Gastroesophageal sphincter (tissue), 4 donors: ENCODE measurements at regions not wholly inside any gene's neighbourhood (a gene's known extent, or its start where the extent isn't known, plus 50 kb on each side); places are given as distances from the start of the nearest gene placed in this dataset.

Experiments used
- ATAC-seq: fragments of 150-250 bp; one replicate; pipeline ENCODE4 v1.9.1; 2016; ENCODE audit warnings: mild to moderate bottlenecking, moderate library complexity
- H3K27ac ChIP-seq, 4 donors: fragments of 200-600 bp; sonication (generic) in 3 of 4; 1 replicate in 3 of 4; 2 replicates in 1 of 4; pipeline ENCODE4 v1.5.1; 2016 to 2019
- H3K27me3 ChIP-seq: fragments of 200-600 bp; sonication (generic); one replicate; pipeline ENCODE4 v1.5.1; 2019
- H3K36me3 ChIP-seq, 2 donors: fragments of 200-600 bp; sonication (generic); one replicate each; pipeline ENCODE4 v1.5.1; 2019; ENCODE audit warnings: control low read depth in 1 of 2
- H3K4me1 ChIP-seq, 3 donors: fragments of 200-600 bp; sonication (generic); 1 replicate in 2 of 3; 2 replicates in 1 of 3; pipeline ENCODE4 v1.5.1; 2016 to 2019; ENCODE audit warnings: control low read depth in 2 of 3
- H3K4me3 ChIP-seq, 2 donors: fragments of 200-600 bp; sonication (generic); one replicate each; pipeline ENCODE4 v1.5.1; 2019; ENCODE audit warnings: mild to moderate bottlenecking in 1 of 2, moderate library complexity in 1 of 2
- H3K9me3 ChIP-seq, 3 donors: fragments of 200-600 bp; sonication (generic); one replicate each; pipeline ENCODE4 v1.5.1; 2017 to 2019; ENCODE audit warnings: control low read depth in 2 of 3
- EP300 ChIP-seq: sonication (generic); formaldehyde crosslinking; IDR thresholded peaks from one replicate; pipeline ENCODE4 v1.6.1; 2017; ENCODE audit warnings: antibody characterized with exemption, mild to moderate bottlenecking
- POLR2A ChIP-seq, 2 donors: fragments of 450-650 bp; IDR thresholded peaks; one replicate each; pipeline ENCODE4 v1.6.1; 2017; ENCODE audit warnings: antibody characterized with exemption in 2 of 2, mild to moderate bottlenecking in 2 of 2, moderate library complexity in 1 of 2
- POLR2AphosphoS5 ChIP-seq: sonication (generic); formaldehyde crosslinking; IDR thresholded peaks from one replicate; pipeline ENCODE4 v1.6.1; 2017; ENCODE audit warnings: antibody characterized with exemption
- WGBS, 2 donors: methylation state at CpG; one replicate each; pipeline ENCODE4 v1.1.5; 2018; ENCODE audit warnings: low coverage in 1 of 2; 5-methylcytosine and 5-hydroxymethylcytosine counted together
- TF ChIP-seq, protein P1 (sequence below), 4 experiments: fragments of 200-600 bp in 2 of 4; fragments of 450-650 bp in 2 of 4; sonication (generic) in 1 of 4; IDR thresholded peaks; one replicate each; pipeline ENCODE4 v1.5.1; 2017 to 2019; ENCODE audit warnings: antibody characterized with exemption in 4 of 4, mild to moderate bottlenecking in 2 of 4, moderate library complexity in 2 of 4

GRCh38 chr2:216949700-216950413, 90.0 kb upstream of the TNP1 start:
- H3K4me3 ChIP-seq = no peak overlapping the region
- H3K27ac ChIP-seq = no peak overlapping the region
- peaks cover 0 to 11% (median 0%) of the 10 kb centered on the region in 3 donors for H3K9me3 ChIP-seq
- H3K4me1 ChIP-seq = no peaks in the 10 kb centered on the region
- ATAC-seq = no peak
- H3K36me3 ChIP-seq = no peaks in the 10 kb centered on the region
- 69 to 75% methylated on average over 4 to 9 of the region's 12 CpGs for WGBS, 2 donors
- no peaks in the 10 kb centered on the region for H3K27me3 ChIP-seq
- no peak for TF ChIP-seq POLR2A (IDR thresholded peaks at IDR 0.05)
- TF ChIP-seq POLR2AphosphoS5 = no peak
- TF ChIP-seq, protein P1, sequence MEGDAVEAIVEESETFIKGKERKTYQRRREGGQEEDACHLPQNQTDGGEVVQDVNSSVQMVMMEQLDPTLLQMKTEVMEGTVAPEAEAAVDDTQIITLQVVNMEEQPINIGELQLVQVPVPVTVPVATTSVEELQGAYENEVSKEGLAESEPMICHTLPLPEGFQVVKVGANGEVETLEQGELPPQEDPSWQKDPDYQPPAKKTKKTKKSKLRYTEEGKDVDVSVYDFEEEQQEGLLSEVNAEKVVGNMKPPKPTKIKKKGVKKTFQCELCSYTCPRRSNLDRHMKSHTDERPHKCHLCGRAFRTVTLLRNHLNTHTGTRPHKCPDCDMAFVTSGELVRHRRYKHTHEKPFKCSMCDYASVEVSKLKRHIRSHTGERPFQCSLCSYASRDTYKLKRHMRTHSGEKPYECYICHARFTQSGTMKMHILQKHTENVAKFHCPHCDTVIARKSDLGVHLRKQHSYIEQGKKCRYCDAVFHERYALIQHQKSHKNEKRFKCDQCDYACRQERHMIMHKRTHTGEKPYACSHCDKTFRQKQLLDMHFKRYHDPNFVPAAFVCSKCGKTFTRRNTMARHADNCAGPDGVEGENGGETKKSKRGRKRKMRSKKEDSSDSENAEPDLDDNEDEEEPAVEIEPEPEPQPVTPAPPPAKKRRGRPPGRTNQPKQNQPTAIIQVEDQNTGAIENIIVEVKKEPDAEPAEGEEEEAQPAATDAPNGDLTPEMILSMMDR (IDR thresholded peaks at IDR 0.05) = no peak
- TF ChIP-seq EP300 = no peak

GRCh38 chr2:216947055-216947454, 87.2 kb upstream of the TNP1 start:
- Histone ChIP-seq H3K9me3 (peaks cover 0 to 3% (median 0%) of the 10 kb centered on the region in 3 donors), H3K27me3 (no peaks in the 10 kb centered on the region), H3K36me3 (no peaks in the 10 kb centered on the region), H3K4me3 (no peak overlapping the region), H3K4me1 (no peaks in the 10 kb centered on the region), H3K27ac (no peak overlapping the region)
- TF ChIP-seq POLR2AphosphoS5 (no peak), POLR2A (IDR thresholded peaks at IDR 0.05) (no peak), EP300 (no peak)
- TF ChIP-seq, protein P1 (IDR thresholded peaks at IDR 0.05) = no peak
- ATAC-seq = no peak
- 89 to 95% methylated on average over 4 of the region's 4 CpGs for WGBS, 2 donors

DNA sequence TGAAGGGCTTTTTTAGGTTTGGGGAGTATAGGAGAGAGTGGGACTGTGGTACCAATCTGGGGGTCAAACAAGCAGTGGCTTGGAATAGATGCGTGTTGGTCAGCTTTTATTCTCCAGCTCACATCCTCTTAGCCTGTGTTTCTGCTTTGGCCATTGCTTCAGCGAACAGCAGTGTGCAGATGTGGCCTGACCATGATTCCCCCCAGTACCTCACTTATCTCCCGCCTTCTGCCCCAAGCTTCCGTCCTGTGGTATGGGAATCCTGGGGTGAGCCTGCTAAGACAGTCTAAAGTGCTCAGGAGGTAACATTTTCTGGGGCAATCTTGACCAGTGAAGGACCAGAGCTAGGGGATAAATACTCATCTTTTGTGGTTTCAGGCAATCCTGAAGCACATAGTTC, 84.9 kb upstream of the TNP1 start:
- no peak for ATAC-seq
- H3K36me3 ChIP-seq = no peaks in the 10 kb centered on the region
- no peak overlapping the region for H3K27ac ChIP-seq
- WGBS, 2 donors = 95 to 100% methylated on average over 2 of the region's 4 CpGs
- no peak overlapping the region for H3K4me3 ChIP-seq
- H3K4me1 ChIP-seq = no peaks in the 10 kb centered on the region
- no peaks in the 10 kb centered on the region for H3K9me3 ChIP-seq
- TF ChIP-seq POLR2A (IDR thresholded peaks at IDR 0.05) (no peak), POLR2AphosphoS5 (no peak), EP300 (no peak)
- TF ChIP-seq, protein P1 (IDR thresholded peaks at IDR 0.05) = no peak
- no peaks in the 10 kb centered on the region for H3K27me3 ChIP-seq

- no peaks in the 10 kb centered on the region for H3K9me3 ChIP-seq
- TF ChIP-seq, protein P1 (IDR thresholded peaks at IDR 0.05) = no peak
- TF ChIP-seq POLR2AphosphoS5 (no peak), EP300 (no peak)
- no peaks in the 10 kb centered on the region for H3K27me3 ChIP-seq
- no peaks in the 10 kb centered on the region for H3K36me3 ChIP-seq
- no peak overlapping the region for H3K27ac ChIP-seq
- no peaks in the 10 kb centered on the region for H3K4me1 ChIP-seq
- no peak overlapping the region for H3K4me3 ChIP-seq
- WGBS, 2 donors = 100% methylated on average over 1 to 2 of the region's 2 CpGs
- no peak for ATAC-seq
Measured at GRCh38 chr2:216943109-216943508, 83.2 kb upstream of the TNP1 start.

DNA sequence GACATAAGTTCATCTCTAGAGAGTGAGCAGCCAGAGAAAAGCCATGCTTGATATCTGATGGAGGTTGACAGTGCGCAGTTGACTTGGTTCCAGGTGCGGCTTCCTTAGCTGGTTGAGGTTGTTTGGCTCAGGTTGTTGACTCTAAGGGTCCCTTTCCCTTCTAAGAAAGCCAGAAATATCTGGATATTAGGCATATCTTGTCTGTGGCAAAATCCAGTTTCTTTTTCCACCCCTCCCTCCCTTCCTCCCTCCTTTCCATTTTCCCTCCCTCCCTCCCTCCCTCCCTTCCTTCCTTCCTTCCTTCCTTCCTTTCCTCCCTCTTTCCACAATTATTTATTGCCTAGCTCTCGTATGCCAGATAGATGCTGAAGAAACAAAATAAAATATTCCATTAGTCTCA, 82.6 kb upstream of the TNP1 start:
- H3K4me3 ChIP-seq = no peak overlapping the region
- 89% methylated on average over 3 of the region's 3 CpGs; no CpG with 5 or more reads in 1 of the 2 donors for WGBS, 2 donors
- TF ChIP-seq POLR2A (IDR thresholded peaks at IDR 0.05) (no peak), EP300 (no peak), POLR2AphosphoS5 (no peak)
- TF ChIP-seq, protein P1 (IDR thresholded peaks at IDR 0.05) = no peak
- ATAC-seq = no peak
- H3K4me1 ChIP-seq = peaks cover 0 to 1% (median 0%) of the 10 kb centered on the region in 3 donors
- H3K9me3 ChIP-seq = no peaks in the 10 kb centered on the region
- H3K27ac ChIP-seq = no peak overlapping the region
- no peaks in the 10 kb centered on the region for H3K27me3 ChIP-seq
- H3K36me3 ChIP-seq = no peaks in the 10 kb centered on the region
